ENCODE measurements at regions not wholly inside any gene's neighbourhood (a gene's known extent, or its start where the extent isn't known, plus 50 kb on each side); places are given as distances from the start of the nearest gene placed in this dataset.

DNA sequence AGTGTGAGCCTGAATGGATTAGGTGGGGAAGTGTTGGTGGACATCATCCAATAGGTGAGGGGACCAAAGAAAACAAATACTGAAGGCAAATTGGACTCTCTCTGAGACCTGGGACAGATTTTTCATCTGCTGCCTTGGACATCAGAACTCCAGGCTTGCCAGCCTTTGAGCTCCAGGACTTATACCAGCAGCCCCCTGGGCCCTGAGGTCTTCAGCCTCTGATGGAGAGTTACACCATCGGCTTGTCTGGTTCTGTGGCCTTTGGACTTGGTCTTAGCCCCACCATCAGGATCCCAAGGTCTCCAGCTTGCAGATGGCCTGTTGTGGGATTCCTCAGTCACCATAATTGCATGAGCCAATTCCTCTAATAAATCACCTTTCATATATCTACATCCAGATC lies 80.8 kb upstream of the SLC8A3 start:
- TF ChIP-seq, protein P1, sequence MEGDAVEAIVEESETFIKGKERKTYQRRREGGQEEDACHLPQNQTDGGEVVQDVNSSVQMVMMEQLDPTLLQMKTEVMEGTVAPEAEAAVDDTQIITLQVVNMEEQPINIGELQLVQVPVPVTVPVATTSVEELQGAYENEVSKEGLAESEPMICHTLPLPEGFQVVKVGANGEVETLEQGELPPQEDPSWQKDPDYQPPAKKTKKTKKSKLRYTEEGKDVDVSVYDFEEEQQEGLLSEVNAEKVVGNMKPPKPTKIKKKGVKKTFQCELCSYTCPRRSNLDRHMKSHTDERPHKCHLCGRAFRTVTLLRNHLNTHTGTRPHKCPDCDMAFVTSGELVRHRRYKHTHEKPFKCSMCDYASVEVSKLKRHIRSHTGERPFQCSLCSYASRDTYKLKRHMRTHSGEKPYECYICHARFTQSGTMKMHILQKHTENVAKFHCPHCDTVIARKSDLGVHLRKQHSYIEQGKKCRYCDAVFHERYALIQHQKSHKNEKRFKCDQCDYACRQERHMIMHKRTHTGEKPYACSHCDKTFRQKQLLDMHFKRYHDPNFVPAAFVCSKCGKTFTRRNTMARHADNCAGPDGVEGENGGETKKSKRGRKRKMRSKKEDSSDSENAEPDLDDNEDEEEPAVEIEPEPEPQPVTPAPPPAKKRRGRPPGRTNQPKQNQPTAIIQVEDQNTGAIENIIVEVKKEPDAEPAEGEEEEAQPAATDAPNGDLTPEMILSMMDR (conservative IDR thresholded peaks at IDR 0.05): no peak
- H3K27ac ChIP-seq: no peak overlapping the region

DNA sequence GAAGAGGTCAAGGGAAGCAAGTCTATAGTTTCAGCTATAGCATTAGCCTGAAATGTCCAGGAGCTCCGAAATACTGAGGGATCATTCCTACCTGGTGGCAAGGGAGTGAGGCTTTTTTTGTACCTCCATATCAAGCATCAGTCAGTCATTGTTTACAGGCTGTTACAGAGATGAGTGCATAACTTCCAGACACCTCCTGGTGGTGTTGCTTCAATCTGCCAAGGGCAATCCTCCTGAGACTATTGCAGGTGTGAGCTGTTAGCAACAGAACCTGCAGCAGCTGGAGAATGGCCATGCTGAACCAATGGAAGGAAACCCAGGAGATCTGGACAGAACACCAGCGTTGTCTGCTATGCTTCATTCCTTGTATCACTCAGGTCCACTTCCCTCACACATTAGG lies 80.0 kb upstream of the SLC8A3 start:
- H3K27ac ChIP-seq: no peak overlapping the region
- TF ChIP-seq, protein P1 (conservative IDR thresholded peaks at IDR 0.05): no peak

DNA sequence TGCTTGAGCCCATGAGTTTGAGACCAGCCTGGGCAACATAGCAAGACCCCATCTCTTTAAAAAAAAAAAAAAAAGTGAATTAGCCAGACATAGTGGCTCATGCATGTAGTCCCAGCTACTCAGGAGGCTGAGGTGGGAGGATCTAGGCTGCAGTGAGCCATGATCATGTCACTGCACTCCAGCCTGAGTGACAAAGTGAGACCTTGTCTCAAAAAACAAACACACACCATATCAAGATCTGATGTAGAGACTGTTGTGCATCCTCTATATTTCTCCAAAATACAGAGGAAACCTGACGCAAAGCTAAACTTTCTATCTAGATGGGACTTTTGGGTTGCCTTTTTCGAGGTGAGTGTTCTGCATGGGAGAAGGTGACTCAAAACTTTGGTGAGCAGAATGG lies 77.4 kb upstream of the SLC8A3 start:
- TF ChIP-seq, protein P1 (conservative IDR thresholded peaks at IDR 0.05): no peak
- no peak overlapping the region for H3K27ac ChIP-seq

DNA sequence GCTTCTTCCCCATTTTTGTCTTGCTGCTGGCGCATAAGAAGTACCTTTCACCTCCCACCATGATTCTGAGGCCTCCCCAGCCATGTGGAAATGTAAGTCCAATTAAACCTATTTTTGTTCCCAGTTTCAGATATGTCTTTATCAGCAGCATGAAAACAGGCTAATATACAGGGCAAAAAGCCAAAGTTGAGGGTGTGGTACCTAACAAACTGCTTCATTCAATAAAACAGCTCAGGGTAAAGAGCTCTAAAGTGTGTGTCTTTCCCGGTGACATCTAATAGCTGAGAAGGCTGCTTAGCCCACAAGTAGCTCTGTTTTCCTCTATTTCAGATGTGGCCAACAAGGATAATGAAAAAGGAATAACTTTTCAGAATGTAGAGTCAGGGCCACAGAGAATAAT lies 76.7 kb upstream of the SLC8A3 start:
- no peak overlapping the region for H3K27ac ChIP-seq
- TF ChIP-seq, protein P1 (conservative IDR thresholded peaks at IDR 0.05): no peak

DNA sequence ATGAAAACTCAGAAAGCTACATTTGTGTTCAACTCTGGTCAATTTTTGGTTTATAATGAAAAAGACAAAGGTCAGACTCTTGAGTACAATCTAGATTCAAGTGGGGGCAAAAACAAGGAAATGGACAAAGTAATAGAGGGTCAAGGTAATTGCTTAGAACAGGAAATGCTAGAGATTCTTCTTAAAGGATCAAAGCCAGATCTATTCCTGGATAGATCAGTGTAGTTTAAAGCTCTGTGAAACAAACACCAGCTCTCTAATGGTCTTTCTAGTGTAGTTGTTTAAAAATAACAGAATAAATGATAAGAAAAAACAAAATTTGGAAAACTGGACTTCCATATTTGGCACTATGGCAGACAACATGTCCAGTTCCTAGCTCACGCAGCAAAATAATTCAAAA lies 70.7 kb upstream of the SLC8A3 start:
- H3K27ac ChIP-seq: no peak overlapping the region
- TF ChIP-seq, protein P1 (conservative IDR thresholded peaks at IDR 0.05): no peak

DNA sequence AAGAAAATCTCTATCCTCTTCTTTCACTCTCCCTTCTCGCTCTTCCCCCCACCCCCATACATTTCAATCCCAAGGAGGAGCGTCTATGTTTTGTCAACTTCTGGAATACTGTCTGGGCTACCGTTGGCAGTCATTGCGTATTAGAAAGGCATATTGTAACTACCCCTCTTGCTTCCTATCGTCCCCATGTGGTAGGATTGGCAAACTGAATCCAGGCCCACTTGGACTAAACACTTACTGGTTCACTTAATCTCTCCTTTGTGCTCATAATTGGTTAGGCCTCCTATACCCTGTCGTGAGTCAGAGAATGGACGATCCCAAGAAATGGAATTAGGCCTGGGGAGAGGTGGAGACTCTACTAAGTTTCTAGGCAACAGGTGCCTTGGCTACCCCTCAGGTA lies 68.8 kb upstream of the SLC8A3 start:
- TF ChIP-seq, protein P1 (conservative IDR thresholded peaks at IDR 0.05): peak; percentile 67
- no peak overlapping the region for H3K27ac ChIP-seq

DNA sequence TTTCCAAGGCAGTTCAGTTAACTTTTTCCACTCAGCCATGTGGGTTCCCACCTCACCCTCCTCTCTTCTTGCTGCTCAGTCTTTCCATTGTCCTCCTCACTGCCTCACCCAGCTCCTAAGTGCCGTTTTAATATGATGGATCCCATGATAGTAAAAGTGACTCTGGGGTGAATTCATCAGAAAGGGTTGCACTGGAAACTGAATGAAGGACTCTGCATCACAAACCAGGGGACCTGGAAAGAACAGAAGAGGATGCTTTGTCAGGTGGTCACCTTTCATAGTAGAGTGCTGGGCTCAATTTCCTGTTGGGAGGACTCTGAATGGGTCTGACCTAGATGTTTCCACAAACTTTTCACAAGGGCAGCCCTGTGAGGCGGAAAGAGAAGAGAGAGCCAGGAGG lies 67.8 kb upstream of the SLC8A3 start:
- no peak overlapping the region for H3K27ac ChIP-seq
- TF ChIP-seq, protein P1 (conservative IDR thresholded peaks at IDR 0.05): no peak

DNA sequence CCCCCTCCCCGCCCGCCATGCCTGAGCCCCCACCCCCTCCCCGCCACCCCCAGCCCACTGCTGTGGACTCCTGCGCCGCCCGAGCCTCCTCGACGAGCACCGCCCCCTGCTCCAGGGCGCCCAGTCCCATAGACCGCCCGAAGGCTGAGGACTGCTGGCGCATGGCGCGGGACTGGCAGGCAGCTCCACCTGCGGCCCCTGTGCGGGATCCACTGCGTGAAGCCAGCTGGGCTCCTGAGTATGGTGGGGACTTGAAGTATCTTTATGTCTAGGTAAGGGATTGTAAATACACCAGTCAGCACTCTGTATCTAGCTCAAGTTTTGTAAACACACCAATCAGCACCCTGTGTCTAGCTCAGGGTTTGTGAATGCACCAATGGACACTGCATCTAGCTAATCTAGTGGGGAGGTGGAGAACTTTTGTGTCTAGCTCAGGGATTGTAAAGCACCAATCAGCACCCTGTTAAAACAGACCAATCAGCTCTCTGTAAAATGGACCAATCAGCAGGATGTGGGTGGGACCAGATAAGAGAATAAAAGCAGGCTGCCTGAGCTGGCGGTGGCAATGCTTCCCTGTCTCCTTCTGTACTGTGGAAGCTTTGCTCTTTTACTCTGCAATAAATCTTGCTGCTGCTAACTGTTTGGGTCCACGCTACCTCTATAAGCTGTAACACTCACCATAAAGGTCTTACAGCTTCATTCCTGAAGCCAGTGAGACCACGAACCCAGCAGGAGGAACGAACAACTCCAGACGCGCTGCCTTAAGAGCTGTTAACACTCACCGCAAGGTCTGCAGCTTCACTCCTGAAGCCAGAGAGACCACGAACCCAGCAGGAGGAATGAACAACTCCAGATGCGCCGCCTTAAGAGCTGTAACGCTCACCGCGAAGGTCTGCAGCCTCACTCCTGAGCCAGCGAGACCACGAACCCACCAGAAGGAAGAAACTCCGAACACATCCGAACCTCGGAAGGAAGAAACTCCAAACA lies 66.6 kb upstream of the SLC8A3 start:
- H3K27ac ChIP-seq: peak overlapping the region; percentile 53

Data from VCaP (cell line).